HCT116 (cell line): ENCODE measurements at regions not wholly inside any gene's neighbourhood (a gene's known extent, or its start where the extent isn't known, plus 50 kb on each side); places are given as distances from the start of the nearest gene placed in this dataset.

Source experiments
- ATAC-seq: fragments of 200-7000 bp; cut with Tn5 transposase; 2 replicates; pipeline ENCODE4 v1.9.1; 2020; ENCODE audit warnings: mild to moderate bottlenecking, moderate library complexity
- BruUV-seq: library from RNA; stranded (reverse); fragments of 400-500 nt; replicated peaks from 2 replicates; lab custom pipeline; 2021; lab: Mats Ljungman, UMichigan
- CTCF ChIA-PET: fragments of 300-600 bp; sonication (Branson Sonifier 250); formaldehyde crosslinking; loops from one replicate; lab custom pipeline; 2021; ENCODE audit warnings: antibody characterized with exemption; lab: Charles Lee
- POLR2A ChIA-PET: fragments of 300-600, 350-600 bp; sonication (Branson Sonifier 250); formaldehyde crosslinking; loops from one replicate; lab custom pipeline; 2021; ENCODE audit warnings: antibody characterized with exemption; lab: Charles Lee
- RAD21 ChIA-PET, 2 experiments: fragments of 300-600 bp; sonication (Branson Sonifier 250); formaldehyde crosslinking; loops; one replicate each; lab custom pipeline; 2023; ENCODE audit warnings: low total read pairs in 2 of 2; ENCODE audit not compliant: uncharacterized antibody in 2 of 2, unreplicated experiment in 2 of 2, low non-redundant PET in 1 of 2; lab: Charles Lee
- DNase-seq: peaks from one replicate; pipeline ENCODE4 v3.0.0-alpha.2; 2010; ENCODE audit warnings: low read depth, low spot score
- H2AFZ ChIP-seq: fragments of 200-600 bp; shearing (Covaris generic), sonication (generic); 2 replicates; pipeline ENCODE4 v1.6.1; 2017; ENCODE audit warnings: low read depth, mixed run types, mixed read lengths, antibody characterized with exemption, low read length; ENCODE audit not compliant: poor library complexity, severe bottlenecking
- H3K27ac ChIP-seq: 2 replicates; pipeline ENCODE4 v1.5.1; 2012; ENCODE audit warnings: low read depth, low read length
- H3K27me3 ChIP-seq: fragments of 200-600 bp; sonication (generic); 2 replicates; pipeline ENCODE4 v1.6.1; 2016; ENCODE audit warnings: mixed run types, low read length, mixed read lengths; ENCODE audit not compliant: insufficient read depth
- H3K36me3 ChIP-seq, 2 experiments: fragments of 200-500 bp in 1 of 2; fragments of 200-600 bp in 1 of 2; sonication (Bioruptor generic) in 1 of 2; sonication (generic) in 1 of 2; 2 replicates each; pipeline versions ENCODE4 v1.5.1 to v1.6.1; 2014 to 2016; ENCODE audit warnings: low read length in 2 of 2, inconsistent platforms in 1 of 2, mixed read lengths in 1 of 2, mixed run types in 1 of 2; ENCODE audit not compliant: insufficient read depth in 2 of 2, control insufficient read depth in 1 of 2
- H3K4me1 ChIP-seq, 2 experiments: fragments of 200-600 bp in 1 of 2; sonication (generic) in 1 of 2; 2 replicates each; pipeline versions ENCODE4 v1.5.1 to v1.6.1; 2012 to 2017; ENCODE audit warnings: low read length in 2 of 2, inconsistent platforms in 1 of 2, mild to moderate bottlenecking in 1 of 2, mixed read lengths in 1 of 2, mixed run types in 1 of 2, moderate library complexity in 1 of 2; ENCODE audit not compliant: insufficient read depth in 2 of 2, control insufficient read depth in 1 of 2
- H3K4me2 ChIP-seq: fragments of 200-600 bp; sonication (generic); 2 replicates; pipeline ENCODE4 v1.6.1; 2017; ENCODE audit warnings: mixed run types, low read length, mixed read lengths
- H3K4me3 ChIP-seq, 2 experiments: fragments of 200-600 bp in 1 of 2; sonication (generic) in 1 of 2; replicated peaks in 1 of 2; 2 replicates each; pipeline ENCODE4 v1.5.1; 2011 to 2016; ENCODE audit warnings: low read length in 2 of 2, control low read depth in 1 of 2, low read depth in 1 of 2, mild to moderate bottlenecking in 1 of 2, mixed read lengths in 1 of 2, mixed run types in 1 of 2
- H3K79me2 ChIP-seq: fragments of 200-600 bp; sonication (generic); 2 replicates; pipeline ENCODE4 v1.6.1; 2017; ENCODE audit warnings: mild to moderate bottlenecking, mixed run types, low read length, moderate library complexity, mixed read lengths; ENCODE audit not compliant: insufficient read depth
- H3K9ac ChIP-seq: fragments of 200-600 bp; sonication (generic); 2 replicates; pipeline ENCODE4 v1.6.1; 2016; ENCODE audit warnings: low read length, mixed read lengths
- H3K9me2 ChIP-seq: fragments of 200-600 bp; sonication (generic), shearing (Covaris generic); 2 replicates; pipeline ENCODE4 v1.6.1; 2017; ENCODE audit warnings: mixed run types, mild to moderate bottlenecking, moderate library complexity; ENCODE audit not compliant: insufficient read depth
- H3K9me3 ChIP-seq, 2 experiments: fragments of 200-500 bp in 1 of 2; fragments of 200-600 bp in 1 of 2; sonication (Bioruptor generic) in 1 of 2; sonication (generic) in 1 of 2; 2 replicates each; pipeline ENCODE4 v1.6.1; 2014 to 2017; ENCODE audit warnings: low read length in 2 of 2, mixed read lengths in 2 of 2, inconsistent platforms in 1 of 2, low read depth in 1 of 2, mild to moderate bottlenecking in 1 of 2, mixed run types in 1 of 2, moderate library complexity in 1 of 2; ENCODE audit not compliant: control insufficient read depth in 1 of 2, insufficient read depth in 1 of 2
- H4K20me1 ChIP-seq: fragments of 200-600 bp; sonication (generic), shearing (Covaris generic); 2 replicates; pipeline ENCODE4 v1.6.1; 2017; ENCODE audit warnings: mixed run types, mild to moderate bottlenecking, moderate library complexity; ENCODE audit not compliant: insufficient read depth
- CBX3 ChIP-seq: IDR thresholded peaks from 2 replicates; pipeline ENCODE4 v1.6.1; 2012; ENCODE audit warnings: low read depth
- EGR1 ChIP-seq: IDR thresholded peaks from 2 replicates; pipeline ENCODE4 v1.6.1; 2012; ENCODE audit warnings: low read depth
- EZH2 ChIP-seq: fragments of 200-600 bp; sonication (generic); IDR thresholded peaks from 2 replicates; pipeline ENCODE4 v1.6.1; 2017; ENCODE audit warnings: antibody characterized with exemption, mixed run types
- EZH2phosphoT487 ChIP-seq: fragments of 200-600 bp; IDR thresholded peaks from 2 replicates; pipeline ENCODE4 v1.6.1; 2018; ENCODE audit warnings: antibody characterized with exemption, borderline replicate concordance
- FOSL1 ChIP-seq: IDR thresholded peaks from 2 replicates; pipeline ENCODE4 v1.6.1; 2012; ENCODE audit warnings: low read depth
- JUND ChIP-seq: IDR thresholded peaks from 2 replicates; pipeline ENCODE4 v1.6.1; 2012
- MAX ChIP-seq: IDR thresholded peaks from 2 replicates; pipeline ENCODE4 v1.6.1; 2012
- POLR2A ChIP-seq: IDR thresholded peaks from 2 replicates; pipeline ENCODE4 v1.7.0; 2011; ENCODE audit warnings: borderline replicate concordance; ENCODE audit not compliant: insufficient read depth, insufficient read length; ENCODE audit errors: extremely low read depth
- POLR2AphosphoS5 ChIP-seq: IDR thresholded peaks from 2 replicates; pipeline ENCODE4 v1.6.1; 2011; ENCODE audit warnings: mild to moderate bottlenecking, low read depth, low read length, moderate library complexity
- RAD21 ChIP-seq: IDR thresholded peaks from 2 replicates; pipeline ENCODE4 v1.6.1; 2012; ENCODE audit warnings: low read depth, mild to moderate bottlenecking
- REST ChIP-seq: IDR thresholded peaks from 2 replicates; pipeline ENCODE4 v1.6.1; 2012; ENCODE audit warnings: low read depth
- SIN3A ChIP-seq: IDR thresholded peaks from 2 replicates; pipeline ENCODE4 v1.6.1; 2012; ENCODE audit warnings: low read depth
- SP1 ChIP-seq: IDR thresholded peaks from 2 replicates; pipeline ENCODE4 v1.6.1; 2012; ENCODE audit warnings: low read depth
- SRF ChIP-seq: IDR thresholded peaks from 2 replicates; pipeline ENCODE4 v1.6.1; 2012; ENCODE audit warnings: low read depth
- YY1 ChIP-seq: IDR thresholded peaks from 2 replicates; pipeline ENCODE4 v1.6.1; 2011; ENCODE audit warnings: low read length, low read depth, moderate library complexity, mild to moderate bottlenecking; ENCODE audit not compliant: insufficient replicate concordance; ENCODE audit errors: extremely low read depth
- ZBTB33 ChIP-seq: IDR thresholded peaks from 2 replicates; pipeline ENCODE4 v1.6.1; 2011; ENCODE audit warnings: mild to moderate bottlenecking, low read length, moderate library complexity; ENCODE audit not compliant: insufficient replicate concordance; ENCODE audit errors: extremely low read depth
- ZFX ChIP-seq: fragments of 450-650 bp; IDR thresholded peaks from 2 replicates; pipeline ENCODE4 v1.6.1; 2017
- ZNF274 ChIP-seq: fragments of 200-500 bp; sonication (Bioruptor generic); IDR thresholded peaks from 2 replicates; pipeline ENCODE4 v1.6.1; 2014; ENCODE audit warnings: mild to moderate bottlenecking, low read depth, low read length, inconsistent platforms
- intact Hi-C: fragments of 100-400 bp; cut with micrococcal nuclease; formaldehyde crosslinking; loops from 2 replicates; pipeline ENCODE4 v1.10.0; 2022
- TF ChIP-seq, protein P1 (sequence below): IDR thresholded peaks from 2 replicates; pipeline ENCODE4 v1.6.1; 2012

DNA sequence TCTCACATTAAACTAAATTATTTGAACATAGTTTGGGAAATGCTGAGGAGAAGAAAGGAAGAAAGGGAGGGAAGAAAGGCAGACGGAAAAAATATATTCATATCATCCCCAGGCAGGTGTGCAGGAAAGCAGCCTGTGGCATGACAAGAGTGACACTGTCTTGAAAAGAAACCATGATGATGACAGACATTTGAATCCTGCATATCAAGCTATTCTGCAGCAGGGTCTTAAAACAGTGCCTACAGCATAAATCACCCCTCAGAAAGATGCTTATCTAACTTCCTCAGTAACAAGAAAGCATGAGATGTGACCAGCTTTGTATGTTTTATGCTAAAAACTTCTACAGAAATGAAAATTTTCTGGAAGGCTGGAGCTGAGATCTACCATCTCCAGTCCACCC lies 144.5 kb upstream of the GRM7 start:
- Histone ChIP-seq H2AFZ (no peak overlapping the region), H3K4me2 (no peak overlapping the region), H3K9me3 (no peaks in the 10 kb centered on the region), H3K4me1 (no peaks in the 10 kb centered on the region), H3K4me3 (no peak overlapping the region), H4K20me1 (no peaks in the 10 kb centered on the region), H3K79me2 (no peaks in the 10 kb centered on the region), H3K27ac (no peak overlapping the region), H3K36me3 (no peaks in the 10 kb centered on the region), H3K27me3 (no peaks in the 10 kb centered on the region; the same call in 1 of the 2 replicates), H3K9ac (no peak overlapping the region), H3K9me2 (no peaks in the 10 kb centered on the region)
- TF ChIP-seq, protein P1, sequence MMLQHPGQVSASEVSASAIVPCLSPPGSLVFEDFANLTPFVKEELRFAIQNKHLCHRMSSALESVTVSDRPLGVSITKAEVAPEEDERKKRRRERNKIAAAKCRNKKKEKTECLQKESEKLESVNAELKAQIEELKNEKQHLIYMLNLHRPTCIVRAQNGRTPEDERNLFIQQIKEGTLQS, result no peak
- TF ChIP-seq MAX (no peak), CBX3 (no peak), EZH2phosphoT487 (no peak), SIN3A (no peak), SRF (no peak), JUND (no peak), REST (no peak), EGR1 (no peak), ZFX (no peak), ZBTB33 (no peak), EZH2 (no peak), YY1 (no peak), FOSL1 (no peak), SP1 (no peak), POLR2AphosphoS5 (no peak), RAD21 (no peak), POLR2A (no peak), ZNF274 (no peak)
- BruUV-seq, result no TSS peak
- POLR2A ChIA-PET, result no interaction called here
- CTCF ChIA-PET, result no interaction called here
- ATAC-seq (no peak), DNase-seq (no peak)
- RAD21 ChIA-PET, result no interaction called here
- intact Hi-C loops, result no loop called here
